ENCODE measurements at regions not wholly inside any gene's neighbourhood (a gene's known extent, or its start where the extent isn't known, plus 50 kb on each side); places are given as distances from the start of the nearest gene placed in this dataset.
"Not testable (repeated sequence)": the region's sequence is repeated elsewhere in the genome, so short reads cannot be mapped to it uniquely, and the experiment has no call there.

- DNase-seq (ENCODE audit: low spot score), result no peak
Observed at GRCh38 chr3:95629802-95630201, 1184.6 kb upstream of the EPHA6 start.

GRCh38 chr3:95645291-95645690, 1169.1 kb upstream of the EPHA6 start:
- no peak for DNase-seq (ENCODE audit: low spot score)

DNA sequence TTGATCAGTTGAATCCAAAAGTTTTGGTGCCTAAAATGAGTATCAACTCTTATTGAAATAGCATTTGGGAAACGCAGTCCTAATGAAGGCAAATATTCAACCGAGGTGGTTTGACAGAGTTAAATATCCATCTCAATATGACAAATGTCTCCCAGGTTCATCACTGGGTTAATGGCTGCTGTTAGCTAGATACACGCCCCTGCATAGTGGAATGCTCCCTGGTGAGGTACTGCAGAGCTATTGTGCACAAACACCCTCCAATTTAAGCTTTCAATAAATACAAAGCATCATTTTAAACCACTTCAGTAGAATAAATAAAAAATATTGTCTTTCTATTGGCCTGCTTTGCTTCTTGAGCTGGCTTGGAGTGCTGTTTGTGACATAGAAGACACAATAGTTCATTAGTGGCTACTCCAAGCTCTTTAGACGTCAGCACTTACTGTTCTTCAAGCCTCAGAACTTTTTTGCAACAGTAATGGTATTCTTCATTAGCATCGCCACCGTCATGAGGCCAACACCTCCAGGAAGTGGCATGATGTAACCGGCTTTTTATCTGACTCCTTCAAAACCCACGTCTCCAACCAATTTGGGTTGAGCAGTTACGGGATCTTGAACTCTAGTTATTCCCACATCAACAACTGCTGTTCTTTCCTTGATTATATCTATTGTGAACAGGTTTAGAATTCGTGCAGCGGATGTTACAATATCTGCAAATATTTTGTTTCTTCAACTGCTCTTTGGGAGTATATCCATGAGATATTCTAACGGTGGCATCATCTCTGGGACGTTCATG, 1159.6 kb upstream of the EPHA6 start:
- DNase-seq (ENCODE audit: low spot score), result no peak

DNA sequence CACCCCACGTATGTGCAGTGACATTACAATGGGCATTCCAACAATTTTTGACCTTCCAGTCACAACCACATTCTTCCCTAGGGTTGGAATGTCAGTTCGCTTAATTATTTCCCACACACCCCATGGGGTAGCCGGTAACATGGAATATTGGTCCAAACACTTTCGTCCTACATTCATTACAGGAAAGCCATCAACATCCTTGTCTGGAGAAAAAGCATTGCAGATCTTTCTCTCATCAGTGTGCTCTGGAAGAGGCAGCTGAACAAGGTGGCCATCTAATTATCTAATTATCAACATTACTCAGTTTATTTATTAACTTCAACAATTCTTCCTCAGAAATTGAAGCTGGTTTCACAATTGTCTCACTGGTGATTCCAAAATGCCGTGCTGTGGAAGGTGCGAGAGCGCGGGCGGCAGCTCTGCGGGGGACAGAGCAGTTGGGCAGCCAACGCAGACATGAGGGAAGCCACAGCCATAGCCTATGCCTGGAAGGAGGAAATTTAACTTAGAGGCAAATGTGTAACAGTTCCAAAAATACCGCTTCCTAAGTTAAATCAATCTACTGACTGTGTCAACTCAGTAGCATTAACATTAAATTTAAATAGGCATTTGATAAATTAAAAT, 1158.9 kb upstream of the EPHA6 start:
- no peak for DNase-seq (ENCODE audit: low spot score)

DNA sequence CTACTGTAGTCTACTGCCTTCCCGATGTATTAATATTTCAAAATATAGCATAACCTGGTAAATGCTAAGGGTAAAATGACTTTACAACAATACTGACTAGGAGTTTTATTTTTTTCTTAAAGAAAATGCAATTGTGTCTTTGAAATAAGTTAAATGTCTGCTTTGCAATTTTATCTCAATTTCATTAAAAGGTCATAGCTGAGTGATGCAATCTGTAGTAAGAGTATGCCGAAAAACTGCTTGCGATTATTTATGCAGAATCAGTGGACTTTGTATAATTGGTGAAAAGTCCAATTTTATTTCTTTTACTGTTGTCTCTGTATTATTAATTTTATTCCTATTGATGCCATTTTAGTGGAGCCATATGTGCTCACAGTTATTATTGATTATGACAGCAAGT, 1143.6 kb upstream of the EPHA6 start:
- DNase-seq (ENCODE audit: low spot score), result no peak

- DNase-seq (ENCODE audit: low spot score), result no peak
Observed at GRCh38 chr3:95673215-95673614, 1141.2 kb upstream of the EPHA6 start.

GRCh38 chr3:95705786-95706418, 1108.5 kb upstream of the EPHA6 start:
- no peak for DNase-seq (ENCODE audit: low spot score)

DNA sequence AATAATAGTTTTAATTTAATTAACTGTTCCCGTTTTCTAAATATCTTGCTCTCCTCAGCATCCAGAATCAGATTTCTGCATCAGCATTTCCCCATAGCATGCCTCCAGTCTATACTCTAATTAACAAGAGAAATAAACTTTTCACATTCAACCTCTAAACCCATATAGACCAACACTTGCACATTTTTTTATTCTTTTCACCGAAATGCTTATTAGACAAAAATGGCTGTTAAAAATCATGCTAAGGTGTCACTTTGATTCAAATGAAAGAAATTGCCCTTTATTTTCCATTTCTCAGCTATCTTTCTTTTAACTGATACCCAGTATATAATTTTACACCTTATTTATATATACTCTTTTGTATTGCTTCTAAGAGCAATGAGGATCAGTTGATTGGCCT, 1107.1 kb upstream of the EPHA6 start:
- DNase-seq (ENCODE audit: low spot score), result no peak

DNA sequence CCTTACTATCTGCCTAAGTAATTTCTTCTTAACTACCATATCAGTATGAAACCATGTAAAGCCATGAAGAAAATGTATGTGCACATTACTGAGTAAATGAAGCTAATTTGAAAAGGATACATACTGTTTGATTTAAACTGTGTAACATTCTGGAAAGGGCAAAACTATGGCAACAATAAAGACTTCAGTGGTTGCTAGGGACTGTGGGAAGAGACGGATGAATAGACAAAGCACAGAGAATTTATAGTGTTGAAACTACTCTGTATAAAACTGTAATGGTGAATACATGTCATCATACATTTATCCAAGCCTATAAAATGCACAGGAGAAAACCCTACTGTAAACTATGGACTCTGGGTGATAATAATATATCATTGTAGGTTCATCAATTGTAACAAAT, 1103.7 kb upstream of the EPHA6 start:
- DNase-seq (ENCODE audit: low spot score), result no peak

- DNase-seq (ENCODE audit: low spot score), result no peak
Observed at GRCh38 chr3:95711789-95712188, 1102.6 kb upstream of the EPHA6 start.

DNA sequence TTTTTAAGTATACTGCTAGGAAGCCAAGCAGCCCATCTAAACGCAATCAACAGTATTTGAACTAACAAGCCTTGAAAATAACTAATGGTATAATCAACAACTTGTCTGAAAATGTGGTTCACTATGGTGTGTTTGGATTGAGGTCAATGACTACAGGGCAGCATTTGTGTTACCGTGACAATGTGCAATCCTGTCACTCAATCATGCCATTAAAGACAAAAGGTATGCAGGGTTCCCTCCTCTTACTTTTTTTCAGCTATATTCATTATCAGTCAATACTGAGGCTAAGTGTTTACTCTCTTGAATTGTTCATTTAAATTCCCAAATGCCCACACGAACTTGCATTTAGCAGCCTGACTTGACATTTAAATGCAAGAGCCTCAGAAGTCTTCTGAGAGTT, 1099.3 kb upstream of the EPHA6 start:
- DNase-seq (ENCODE audit: low spot score), result no peak

GRCh38 chr3:95717048-95717447, 1097.3 kb upstream of the EPHA6 start:
- no peak for DNase-seq (ENCODE audit: low spot score)

DNA sequence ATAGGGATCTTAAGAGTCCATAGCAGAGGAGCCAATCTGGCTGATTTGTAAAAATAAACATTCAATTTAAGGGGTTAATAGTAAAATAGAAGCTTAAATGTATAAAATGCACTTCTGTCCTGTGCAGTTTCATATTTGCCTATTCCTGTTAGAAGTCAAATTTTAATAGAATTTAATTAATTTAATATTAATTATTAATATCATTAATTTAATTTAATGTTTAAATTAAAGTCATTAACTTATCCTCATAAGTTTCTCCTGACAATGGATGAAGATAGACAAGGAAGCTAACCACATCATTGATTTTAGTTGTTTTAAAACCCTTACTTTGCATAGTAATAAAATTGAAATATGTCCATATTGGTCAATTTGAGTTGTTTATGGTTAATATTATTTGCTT, 1096.2 kb upstream of the EPHA6 start:
- no peak for DNase-seq (ENCODE audit: low spot score)

DNA sequence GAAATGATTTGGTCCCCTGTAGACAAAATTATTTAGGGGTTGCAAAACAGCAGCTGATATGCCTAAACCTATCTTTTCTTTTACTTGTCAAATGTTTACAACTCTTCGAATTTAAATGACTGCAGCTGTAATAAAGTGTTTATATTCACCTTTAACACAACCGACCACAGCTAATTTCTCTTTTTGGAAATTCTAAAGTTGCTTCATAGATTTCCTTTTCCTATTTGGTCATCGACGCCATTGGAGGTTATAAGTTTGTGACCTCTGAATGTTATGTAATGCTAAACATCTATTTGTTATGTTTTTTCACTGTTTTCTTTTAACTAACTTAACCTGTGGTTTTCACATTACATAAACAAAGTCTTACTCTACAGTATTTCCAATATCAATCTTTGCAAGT, 1094.9 kb upstream of the EPHA6 start:
- no peak for DNase-seq (ENCODE audit: low spot score)

GRCh38 chr3:95721938-95722337, 1092.5 kb upstream of the EPHA6 start:
- no peak for DNase-seq (ENCODE audit: low spot score)

DNA sequence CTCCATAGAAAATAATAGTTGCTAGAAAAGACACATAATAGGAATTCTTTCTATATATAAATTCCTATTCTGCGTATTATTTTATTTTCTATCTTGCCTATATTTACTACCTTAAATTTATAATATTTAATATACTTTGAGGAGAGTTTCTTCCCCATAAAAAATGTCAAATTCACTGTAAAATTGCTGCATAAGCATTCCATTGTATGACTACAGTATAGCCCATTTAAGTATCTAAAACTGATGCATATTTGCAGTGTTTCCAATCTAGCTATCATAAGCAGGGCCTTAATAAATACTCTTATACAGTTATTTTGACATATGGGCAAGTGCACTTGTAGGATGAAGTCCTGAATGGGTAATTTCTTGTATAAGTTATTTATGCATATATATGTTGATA, 1088.6 kb upstream of the EPHA6 start:
- no peak for DNase-seq (ENCODE audit: low spot score)

GRCh38 chr3:95731753-95732152, 1082.6 kb upstream of the EPHA6 start:
- no peak for DNase-seq (ENCODE audit: low spot score)

DNA sequence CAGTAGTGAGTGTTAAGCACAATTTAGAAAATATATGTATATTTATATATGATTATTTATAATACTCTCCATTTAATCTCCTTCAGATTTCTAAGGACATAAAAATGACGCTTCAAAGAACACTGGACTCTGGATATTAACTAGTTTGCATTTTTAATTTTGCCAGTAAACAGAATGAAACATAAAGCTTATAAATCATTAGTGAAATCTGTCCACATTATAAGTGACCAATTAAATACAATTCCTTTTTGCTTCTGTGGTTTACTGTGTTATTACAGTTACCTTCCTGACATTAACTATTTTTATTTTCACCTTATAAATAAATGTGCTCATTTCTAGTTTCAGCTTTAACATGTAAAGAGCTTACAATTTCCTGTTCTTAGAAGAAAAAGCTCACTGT, 1081.1 kb upstream of the EPHA6 start:
- no peak for DNase-seq (ENCODE audit: low spot score)

GRCh38 chr3:95738045-95738444, 1076.3 kb upstream of the EPHA6 start:
- no peak for DNase-seq (ENCODE audit: low spot score)

DNA sequence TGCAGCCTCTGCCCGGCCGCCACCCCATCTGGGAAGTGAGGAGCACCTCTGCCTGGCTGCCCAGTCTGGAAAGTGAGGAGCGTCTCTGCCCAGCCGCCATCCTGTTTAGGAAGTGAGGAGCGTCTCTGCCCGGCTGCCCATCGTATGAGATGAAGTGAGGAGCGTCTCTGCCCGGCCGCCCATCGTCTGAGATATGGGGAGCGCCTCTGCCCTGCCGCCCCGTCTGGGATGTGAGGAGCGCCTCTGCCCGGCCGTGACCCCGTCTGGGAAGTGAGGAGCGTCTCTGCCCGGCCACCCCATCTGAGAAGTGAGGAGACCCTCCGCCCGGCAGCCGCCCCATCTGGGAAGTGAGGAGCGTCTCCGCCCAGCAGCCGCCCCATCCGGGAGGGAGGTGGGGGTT, 1069.5 kb upstream of the EPHA6 start:
- not testable (repeated sequence) for DNase-seq (ENCODE audit: low spot score)

DNA sequence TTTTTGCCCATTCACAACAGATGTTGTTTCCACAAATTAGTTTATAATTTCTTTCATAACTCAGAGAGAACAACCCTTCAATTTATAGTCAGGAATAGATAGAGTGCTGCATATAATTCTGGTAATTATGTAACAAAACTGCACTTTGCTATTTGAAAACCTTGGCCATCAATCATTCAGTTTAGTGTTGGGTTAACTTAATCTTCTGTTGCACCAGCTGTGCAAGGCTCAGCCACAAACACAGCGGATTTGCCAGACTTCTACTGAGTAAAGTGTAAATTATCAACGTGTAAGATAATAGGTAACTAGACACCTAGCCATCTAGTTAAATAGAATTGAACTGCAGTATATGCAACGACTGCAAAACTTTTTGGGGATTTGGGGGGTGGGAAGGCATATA, 1064.3 kb upstream of the EPHA6 start:
- no peak for DNase-seq (ENCODE audit: low spot score)

DNA sequence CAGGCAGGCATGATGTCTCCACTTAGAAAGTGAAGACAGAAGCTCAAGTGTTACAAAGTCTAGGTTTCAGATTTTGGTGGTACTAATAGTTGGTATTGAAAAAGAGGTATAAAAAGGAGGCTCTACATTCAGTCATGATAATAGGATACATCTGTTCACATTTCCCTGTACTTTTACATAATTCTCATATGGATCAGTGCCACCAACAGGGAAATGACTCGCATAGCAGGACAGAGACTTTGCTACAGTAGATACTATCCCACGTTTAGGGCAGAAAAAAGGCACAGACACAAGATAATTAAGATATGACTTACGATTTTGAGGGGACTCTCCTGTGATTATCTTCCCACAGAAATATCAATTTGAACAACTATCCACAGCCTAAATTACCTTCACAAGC, 1062.9 kb upstream of the EPHA6 start:
- DNase-seq (ENCODE audit: low spot score), result no peak

GRCh38 chr3:95752199-95752598, 1062.2 kb upstream of the EPHA6 start:
- DNase-seq (ENCODE audit: low spot score), result no peak

DNA sequence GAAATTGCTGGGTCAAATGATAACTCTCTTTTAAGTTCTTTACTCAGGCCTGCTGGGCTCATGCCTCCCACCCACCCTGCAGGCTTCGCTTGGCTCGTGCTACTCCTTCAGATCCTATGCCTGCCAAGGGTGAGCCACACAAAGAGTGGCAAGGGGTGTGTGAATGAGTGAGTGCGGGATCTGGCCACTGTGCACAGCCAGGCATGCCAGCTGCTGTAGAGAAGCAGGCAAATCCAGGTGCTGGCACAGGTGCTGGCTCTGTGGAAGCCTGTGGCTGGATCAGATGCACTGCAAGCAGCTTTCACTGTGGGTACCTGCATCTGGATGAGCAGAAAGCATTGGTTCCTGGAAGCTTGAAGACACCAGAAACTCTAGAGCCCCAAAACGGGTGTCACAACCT, 1055.7 kb upstream of the EPHA6 start:
- no peak for DNase-seq (ENCODE audit: low spot score)
